IMR-90 (cell line): ENCODE measurements at regions not wholly inside any gene's neighbourhood (a gene's known extent, or its start where the extent isn't known, plus 50 kb on each side); places are given as distances from the start of the nearest gene placed in this dataset.

Experiments
- MXI1 ChIP-seq: IDR thresholded peaks from 2 replicates; pipeline ENCODE4 v1.6.1; 2012; ENCODE audit warnings: low read depth, mild to moderate bottlenecking, low read length, moderate library complexity, borderline replicate concordance
- POLR2A ChIP-seq: IDR thresholded peaks from 2 replicates; pipeline ENCODE4 v1.6.1; 2012; ENCODE audit warnings: mild to moderate bottlenecking, low read depth, low read length
- TF ChIP-seq, protein P1 (sequence below): conservative IDR thresholded peaks from 2 replicates; pipeline ENCODE4 v1.5.1; 2012; ENCODE audit warnings: mild to moderate bottlenecking, low read depth, low read length, improper control_type of control experiment

DNA sequence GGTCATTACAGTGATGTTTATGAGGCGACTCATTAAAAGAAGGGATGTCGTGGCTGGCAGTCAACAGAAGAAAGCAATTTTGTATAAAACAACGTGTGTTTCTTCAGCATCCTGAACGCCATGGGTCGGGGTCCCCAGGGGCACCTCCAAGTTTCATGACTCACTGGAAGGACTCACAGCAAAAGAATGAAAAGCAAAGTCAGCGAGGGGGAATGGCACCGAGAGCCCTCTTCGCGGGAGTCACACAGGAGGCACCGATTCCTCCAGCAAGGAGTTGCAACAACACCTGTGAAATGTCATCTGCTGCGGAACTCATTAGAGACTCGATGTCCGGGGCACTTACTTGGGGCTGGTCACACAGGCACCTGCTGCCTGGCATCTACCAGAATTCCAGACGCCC, 130.7 kb upstream of the PEG3 start:
- TF ChIP-seq, protein P1, sequence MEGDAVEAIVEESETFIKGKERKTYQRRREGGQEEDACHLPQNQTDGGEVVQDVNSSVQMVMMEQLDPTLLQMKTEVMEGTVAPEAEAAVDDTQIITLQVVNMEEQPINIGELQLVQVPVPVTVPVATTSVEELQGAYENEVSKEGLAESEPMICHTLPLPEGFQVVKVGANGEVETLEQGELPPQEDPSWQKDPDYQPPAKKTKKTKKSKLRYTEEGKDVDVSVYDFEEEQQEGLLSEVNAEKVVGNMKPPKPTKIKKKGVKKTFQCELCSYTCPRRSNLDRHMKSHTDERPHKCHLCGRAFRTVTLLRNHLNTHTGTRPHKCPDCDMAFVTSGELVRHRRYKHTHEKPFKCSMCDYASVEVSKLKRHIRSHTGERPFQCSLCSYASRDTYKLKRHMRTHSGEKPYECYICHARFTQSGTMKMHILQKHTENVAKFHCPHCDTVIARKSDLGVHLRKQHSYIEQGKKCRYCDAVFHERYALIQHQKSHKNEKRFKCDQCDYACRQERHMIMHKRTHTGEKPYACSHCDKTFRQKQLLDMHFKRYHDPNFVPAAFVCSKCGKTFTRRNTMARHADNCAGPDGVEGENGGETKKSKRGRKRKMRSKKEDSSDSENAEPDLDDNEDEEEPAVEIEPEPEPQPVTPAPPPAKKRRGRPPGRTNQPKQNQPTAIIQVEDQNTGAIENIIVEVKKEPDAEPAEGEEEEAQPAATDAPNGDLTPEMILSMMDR = no peak
- no peak for TF ChIP-seq POLR2A
- TF ChIP-seq MXI1 = no peak
